Ovary (tissue), 3 donors: ENCODE measurements at regions not wholly inside any gene's neighbourhood (a gene's known extent, or its start where the extent isn't known, plus 50 kb on each side); places are given as distances from the start of the nearest gene placed in this dataset.

Source experiments
- CTCF ChIP-seq, 3 donors: fragments of 450-650 bp in 2 of 3; fragments of 200-600 bp in 1 of 3; IDR thresholded peaks; one replicate each; pipeline versions ENCODE4 v1.5.1 to v1.8.0; 2016 to 2022; ENCODE audit warnings: antibody characterized with exemption in 3 of 3, mild to moderate bottlenecking in 1 of 3
- EP300 ChIP-seq: sonication (generic); formaldehyde crosslinking; IDR thresholded peaks from one replicate; pipeline ENCODE4 v1.6.1; 2017; ENCODE audit warnings: antibody characterized with exemption
- POLR2A ChIP-seq: fragments of 450-650 bp; IDR thresholded peaks from one replicate; pipeline ENCODE4 v1.6.1; 2017; ENCODE audit warnings: antibody characterized with exemption, mild to moderate bottlenecking, moderate library complexity
- donor health status: DM: no; HTN: no; CAD: no.

DNA sequence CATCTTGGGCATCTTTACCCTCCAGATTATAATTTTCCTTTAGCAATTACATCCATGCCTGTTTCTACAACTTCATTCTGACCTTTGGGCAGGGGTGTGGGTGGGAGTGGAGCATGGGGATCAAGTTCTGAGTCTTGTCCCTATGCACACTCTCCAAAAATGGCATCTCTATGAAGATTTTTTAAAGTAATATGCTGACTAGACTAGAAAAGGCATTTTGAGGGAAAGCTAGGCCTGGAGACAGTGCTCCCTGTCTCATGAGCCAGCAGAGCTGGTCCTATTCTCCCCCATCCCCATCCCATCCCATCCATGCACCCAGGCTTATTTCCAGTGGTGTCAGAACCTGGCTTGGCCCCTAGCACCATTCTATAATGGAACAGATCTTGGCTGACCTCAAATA is 398.0 kb upstream of the SLC24A2 start:
- TF ChIP-seq CTCF (IDR thresholded peaks at IDR 0.05), result no peak
- TF ChIP-seq POLR2A, result no peak
- TF ChIP-seq EP300, result no peak
